Panc1 (cell line): ENCODE measurements at regions not wholly inside any gene's neighbourhood (a gene's known extent, or its start where the extent isn't known, plus 50 kb on each side); places are given as distances from the start of the nearest gene placed in this dataset.

Source experiments
- ATAC-seq: fragments of 200-7000 bp; cut with Tn5 transposase; 2 replicates; pipeline ENCODE4 v1.9.1; 2020; ENCODE audit warnings: mild to moderate bottlenecking, moderate library complexity
- BruUV-seq: library from RNA; stranded (reverse); fragments of 400-500 nt; replicated peaks from 2 replicates; lab custom pipeline; 2021; lab: Mats Ljungman, UMichigan
- CTCF ChIA-PET: fragments of 300-600 bp; sonication (Branson Sonifier 250); formaldehyde crosslinking; loops from one replicate; lab custom pipeline; 2022; ENCODE audit warnings: antibody characterized with exemption; lab: Charles Lee
- POLR2A ChIA-PET: fragments of 300-600 bp; sonication (Branson Sonifier 250); formaldehyde crosslinking; loops from one replicate; lab custom pipeline; 2022; ENCODE audit warnings: antibody characterized with exemption; lab: Charles Lee
- DNase-seq: peaks from one replicate; pipeline ENCODE4 v3.0.0-alpha.2; 2010; ENCODE audit warnings: low read depth, low spot score
- H3K27ac ChIP-seq: 2 replicates; pipeline ENCODE4 v1.5.1; 2011; ENCODE audit warnings: mild to moderate bottlenecking, low read length, inconsistent platforms
- H3K27me3 ChIP-seq: fragments of 200-500 bp; sonication (Bioruptor generic); 2 replicates; pipeline ENCODE4 v1.6.0; 2014; ENCODE audit warnings: low read length, inconsistent platforms; ENCODE audit not compliant: control insufficient read depth, insufficient read depth
- H3K36me3 ChIP-seq: fragments of 200-500 bp; sonication (Bioruptor generic); 2 replicates; pipeline ENCODE4 v1.5.1; 2014; ENCODE audit warnings: inconsistent platforms, mild to moderate bottlenecking, low read length, moderate library complexity; ENCODE audit not compliant: control insufficient read depth, insufficient read depth
- H3K4me1 ChIP-seq: 2 replicates; pipeline ENCODE4 v1.5.1; 2011; ENCODE audit warnings: inconsistent platforms, mild to moderate bottlenecking, low read length, moderate library complexity; ENCODE audit not compliant: control insufficient read depth, insufficient read depth
- H3K4me3 ChIP-seq, 2 experiments: 2 replicates each; pipeline ENCODE4 v1.5.1; 2011 to 2012; ENCODE audit warnings: low read depth in 2 of 2, low read length in 2 of 2, mild to moderate bottlenecking in 2 of 2, inconsistent platforms in 1 of 2, moderate library complexity in 1 of 2
- H3K9me3 ChIP-seq: fragments of 200-500 bp; sonication (Bioruptor generic); 2 replicates; pipeline ENCODE4 v1.5.1; 2014; ENCODE audit warnings: low read depth, mild to moderate bottlenecking, inconsistent platforms, low read length, moderate library complexity; ENCODE audit not compliant: control insufficient read depth, insufficient read depth
- CTCF ChIP-seq: fragments of 450-650 bp; IDR thresholded peaks from 2 replicates; pipeline ENCODE4 v1.5.1; 2017; ENCODE audit warnings: mild to moderate bottlenecking
- POLR2AphosphoS5 ChIP-seq: IDR thresholded peaks from 2 replicates; pipeline ENCODE4 v1.6.1; 2012; ENCODE audit warnings: mild to moderate bottlenecking, low read depth, low read length, moderate library complexity
- REST ChIP-seq, 2 experiments: IDR thresholded peaks; 2 replicates each; pipeline ENCODE4 v1.6.1; 2011 to 2012; ENCODE audit warnings: low read depth in 2 of 2, control low read depth in 1 of 2, low read length in 1 of 2, mild to moderate bottlenecking in 1 of 2, moderate library complexity in 1 of 2; ENCODE audit not compliant: insufficient read depth in 1 of 2
- SIN3A ChIP-seq: IDR thresholded peaks from 2 replicates; pipeline ENCODE4 v1.6.1; 2012; ENCODE audit warnings: low read depth, mild to moderate bottlenecking, low read length, moderate library complexity, borderline replicate concordance; ENCODE audit not compliant: insufficient read depth
- TCF7L2 ChIP-seq: IDR thresholded peaks from 2 replicates; pipeline ENCODE4 v1.6.1; 2011; ENCODE audit warnings: mild to moderate bottlenecking, low read depth, low read length, inconsistent platforms
- in situ Hi-C: cut with HindIII; loops from 2 replicates; pipeline ENCODE4 v1.10.0; 2016; ENCODE audit warnings: low sequenced_read_pairs, low pct_unique_long_range_greater_than_20kb
- intact Hi-C: fragments of 100-400 bp; cut with micrococcal nuclease; formaldehyde crosslinking; loops from one replicate; pipeline ENCODE4 v1.10.0; 2022; ENCODE audit not compliant: unreplicated experiment

GRCh38 chr4:22167201-22167600, 218.6 kb upstream of the KCNIP4 start:
- TF ChIP-seq CTCF (no peak), REST (IDR thresholded peaks at IDR 0.05; ENCODE audit: insufficient read depth in 1 of 2, low read depth in 2 of 2, low read length in 1 of 2) (no peak), TCF7L2 (no peak), POLR2AphosphoS5 (no peak), SIN3A (no peak)
- CTCF ChIA-PET, result no interaction called here
- POLR2A ChIA-PET, result no interaction called here
- DNase-seq (no peak), ATAC-seq (no peak)
- Histone ChIP-seq H3K36me3 (no peaks in the 10 kb centered on the region), H3K9me3 (no peaks in the 10 kb centered on the region), H3K27me3 (no peaks in the 10 kb centered on the region), H3K4me3 (no peak overlapping the region), H3K27ac (no peak overlapping the region), H3K4me1 (no peaks in the 10 kb centered on the region)
- in situ Hi-C loops (no loop called here), intact Hi-C loops (no loop called here)
- BruUV-seq, result no TSS peak

- Histone ChIP-seq H3K4me3 (no peak overlapping the region), H3K36me3 (no peaks in the 10 kb centered on the region), H3K27ac (no peak overlapping the region), H3K27me3 (no peaks in the 10 kb centered on the region), H3K4me1 (no peaks in the 10 kb centered on the region), H3K9me3 (no peaks in the 10 kb centered on the region)
- ChIA-PET POLR2A (no interaction called here), CTCF (no interaction called here)
- DNase-seq, result no peak
- intact Hi-C loops, result no loop called here
- in situ Hi-C loops, result no loop called here
- ATAC-seq, result no peak
- TF ChIP-seq SIN3A (no peak), REST (IDR thresholded peaks at IDR 0.05; ENCODE audit: insufficient read depth in 1 of 2, low read depth in 2 of 2, low read length in 1 of 2) (no peak), TCF7L2 (no peak), CTCF (no peak), POLR2AphosphoS5 (no peak)
- no TSS peak for BruUV-seq
These were observed 213.9 kb upstream of the KCNIP4 start for GRCh38 chr4:22162454-22162853.
